HG03066 (cell line): ENCODE measurements at regions not wholly inside any gene's neighbourhood (a gene's known extent, or its start where the extent isn't known, plus 50 kb on each side); places are given as distances from the start of the nearest gene placed in this dataset.

Source experiments
- ATAC-seq: cut with Tn5 transposase; IDR thresholded peaks from one replicate; pipeline ENCODE4 v1.9.1; 2021; ENCODE audit warnings: low read depth; ENCODE audit not compliant: unreplicated experiment

GRCh38 chr13:56216221-56216620 lies 924.5 kb upstream of the PRR20A start:
- ATAC-seq, result no peak

DNA sequence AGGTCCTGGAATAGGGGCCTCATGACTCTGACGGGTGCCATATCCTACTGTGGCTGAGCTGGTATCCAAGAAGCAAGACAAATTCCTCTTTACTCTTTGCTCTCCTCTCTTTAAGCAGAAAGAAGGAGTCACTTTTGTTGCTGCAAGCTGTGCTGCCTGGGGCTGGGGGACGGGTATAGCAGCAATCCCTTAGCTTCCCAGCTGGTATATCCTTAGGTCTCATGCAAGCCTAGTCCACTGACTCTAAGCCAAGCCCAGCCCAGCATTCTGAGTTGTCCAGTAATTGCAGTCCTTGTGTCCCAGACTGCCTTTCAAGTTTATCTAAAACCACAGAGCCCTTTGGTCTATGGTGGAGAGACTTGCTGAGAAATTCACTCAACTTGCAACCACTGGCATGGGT lies 893.0 kb upstream of the PRR20A start:
- no peak for ATAC-seq

- ATAC-seq, result no peak
These were observed 869.0 kb upstream of the PRR20A start for GRCh38 chr13:56271686-56272085.

GRCh38 chr13:56283262-56283828 lies 857.4 kb upstream of the PRR20A start:
- no peak for ATAC-seq

DNA sequence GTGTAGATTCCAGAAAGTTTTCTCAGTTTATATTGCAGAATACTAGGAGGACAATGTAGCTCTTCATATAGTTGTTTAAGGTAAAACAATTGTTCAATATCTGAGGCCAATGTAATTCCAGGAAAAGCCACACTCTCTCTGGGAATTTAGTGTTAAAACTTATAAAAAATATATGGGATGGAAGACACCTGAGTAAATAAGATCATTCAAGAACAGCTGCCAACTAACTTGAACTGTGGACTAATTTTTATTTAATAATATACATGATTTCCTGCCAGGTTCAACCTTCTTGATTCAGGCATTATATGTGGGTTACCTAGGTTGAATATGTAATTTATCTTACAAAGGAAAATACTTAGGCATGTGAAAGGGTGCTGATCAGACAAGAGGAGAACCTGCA lies 841.1 kb upstream of the PRR20A start:
- no peak for ATAC-seq

DNA sequence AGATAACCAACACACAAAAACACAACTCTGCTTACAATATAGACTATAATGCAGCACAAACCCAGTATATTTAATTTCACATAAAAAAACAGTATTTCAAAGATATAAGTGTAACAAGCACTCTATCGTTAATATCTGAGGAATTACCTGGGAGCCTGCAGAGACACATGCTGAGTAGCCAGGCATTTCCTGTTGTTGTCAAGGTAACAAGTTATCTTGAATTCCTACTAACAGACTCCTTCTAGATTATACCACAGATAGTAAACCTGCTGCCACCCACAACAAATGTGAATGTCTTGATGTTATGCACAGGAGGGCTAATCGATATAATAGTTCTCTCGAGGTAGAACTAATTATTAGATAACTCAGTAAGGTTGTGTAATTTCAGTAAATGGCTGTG lies 826.0 kb upstream of the PRR20A start:
- no peak for ATAC-seq

- ATAC-seq, result no peak
These were observed 822.9 kb upstream of the PRR20A start for GRCh38 chr13:56317841-56318240.

DNA sequence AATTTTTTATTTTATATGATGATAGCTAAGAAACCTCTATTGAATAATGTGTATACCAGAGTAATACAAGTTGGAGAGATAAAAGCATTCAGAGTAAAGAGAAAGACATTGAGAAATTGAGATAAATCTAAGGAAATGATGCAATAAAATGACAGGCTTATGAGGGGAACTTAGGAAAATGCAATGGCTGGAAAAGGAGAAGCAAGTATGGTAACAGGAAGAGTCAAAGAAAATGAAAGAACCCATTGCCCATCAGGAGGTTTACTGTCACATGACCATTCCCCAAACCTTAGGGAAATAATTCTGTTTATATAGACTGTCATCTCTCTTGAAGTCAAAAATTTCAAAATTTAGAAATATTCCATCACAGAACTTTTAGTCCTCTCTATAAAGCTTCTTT lies 808.0 kb upstream of the PRR20A start:
- ATAC-seq, result no peak

DNA sequence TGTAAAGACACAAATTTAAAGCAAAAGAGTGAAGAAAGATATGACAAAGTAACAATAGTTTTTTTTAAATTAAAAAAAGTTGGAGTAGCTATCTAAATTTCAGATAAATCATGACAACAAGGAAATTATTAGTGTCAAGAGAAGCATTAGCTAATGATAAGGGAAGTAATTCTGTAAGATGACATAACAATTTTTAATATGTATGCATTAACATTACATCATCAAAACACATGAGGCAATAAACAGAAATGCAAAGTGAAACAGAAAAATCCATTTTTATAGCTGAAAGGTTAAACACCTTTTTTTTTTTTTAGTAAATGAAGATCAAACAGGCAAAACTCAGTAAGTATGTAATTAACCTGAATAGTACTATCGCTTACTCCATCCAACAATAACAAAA lies 804.9 kb upstream of the PRR20A start:
- no peak for ATAC-seq

- ATAC-seq, result no peak
These were observed 802.3 kb upstream of the PRR20A start for GRCh38 chr13:56338421-56338820.

GRCh38 chr13:56347014-56347413 lies 793.7 kb upstream of the PRR20A start:
- ATAC-seq, result no peak

- ATAC-seq, result no peak
These were observed 790.9 kb upstream of the PRR20A start for GRCh38 chr13:56349866-56350265.

DNA sequence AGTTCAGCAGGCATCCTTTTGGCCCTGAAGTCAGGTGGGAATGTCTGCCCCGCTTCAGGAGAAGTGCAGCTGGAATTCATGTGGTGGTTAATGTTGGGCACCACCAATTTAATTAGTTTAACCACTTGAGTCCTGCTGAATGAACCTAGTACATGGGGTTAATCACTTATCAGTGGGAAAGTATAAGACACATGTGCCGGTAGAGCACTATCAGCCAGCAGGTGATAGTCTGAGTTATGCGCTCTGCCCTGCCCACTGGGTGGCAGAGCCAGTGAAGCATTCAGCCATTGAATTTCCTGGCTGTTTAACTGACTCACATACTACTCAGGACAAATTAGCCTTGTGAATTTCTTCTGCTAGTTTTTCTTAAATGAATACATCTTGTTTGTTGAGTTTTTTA lies 789.7 kb upstream of the PRR20A start:
- no peak for ATAC-seq

- ATAC-seq, result no peak
These were observed 788.4 kb upstream of the PRR20A start for GRCh38 chr13:56352361-56352760.

GRCh38 chr13:56352901-56353300 lies 787.8 kb upstream of the PRR20A start:
- no peak for ATAC-seq

DNA sequence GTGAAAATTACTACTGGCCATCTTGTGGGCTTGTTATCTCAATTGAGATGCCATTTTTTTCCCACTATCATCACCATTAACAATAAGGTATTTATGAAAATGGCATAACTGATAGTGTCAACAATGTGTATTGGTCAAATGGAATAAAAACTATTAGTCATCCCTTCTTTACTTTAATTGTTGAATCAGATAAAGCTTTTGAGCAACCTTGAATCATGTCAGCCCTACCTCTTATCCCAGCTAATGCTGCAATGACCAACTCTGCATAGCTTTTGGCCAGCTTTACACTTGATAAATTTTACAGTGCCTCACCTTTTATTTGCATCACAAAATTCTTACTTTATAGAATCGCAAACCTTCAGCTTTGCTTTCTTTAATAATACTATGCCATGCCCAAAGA lies 784.0 kb upstream of the PRR20A start:
- no peak for ATAC-seq

- no peak for ATAC-seq
These were observed 762.2 kb upstream of the PRR20A start for GRCh38 chr13:56378566-56378965.

GRCh38 chr13:56393549-56393948 lies 747.2 kb upstream of the PRR20A start:
- ATAC-seq, result no peak

DNA sequence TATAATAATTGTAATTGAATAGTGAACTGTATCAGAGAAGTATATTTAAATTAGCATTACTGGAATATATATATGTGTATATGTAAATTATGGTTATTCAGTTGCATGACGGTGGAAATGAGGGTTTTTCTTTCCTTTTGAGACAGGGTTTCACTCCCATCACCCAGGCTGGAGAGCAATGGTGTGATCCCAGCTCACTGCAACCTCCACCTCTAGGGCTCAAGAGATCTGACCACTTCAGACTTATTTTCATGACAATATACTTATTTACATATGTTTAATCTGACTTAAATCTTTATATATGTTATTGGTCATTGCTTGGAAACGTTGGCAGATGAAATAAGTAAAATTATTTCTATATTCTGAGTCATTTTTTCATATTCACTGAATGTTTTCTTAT lies 744.4 kb upstream of the PRR20A start:
- no peak for ATAC-seq

DNA sequence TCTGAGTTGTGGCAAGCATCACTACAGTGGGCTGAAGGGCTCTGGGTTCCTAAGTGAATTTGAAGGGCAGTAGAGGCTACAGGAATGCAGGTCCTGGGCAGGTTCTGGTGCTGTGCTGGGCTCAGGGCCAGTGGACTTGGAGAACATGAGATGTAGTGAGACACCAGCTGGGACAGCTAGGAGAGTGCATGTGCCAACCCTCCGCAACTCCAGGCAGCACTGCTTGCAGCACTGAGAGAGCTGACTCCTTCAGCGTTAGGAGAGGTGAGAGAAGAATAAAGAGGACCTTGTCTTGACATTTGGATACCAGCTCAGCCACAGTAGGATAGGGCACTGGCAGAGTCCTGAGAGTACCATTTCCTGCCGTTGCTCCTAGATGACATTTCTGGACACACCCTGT lies 739.9 kb upstream of the PRR20A start:
- ATAC-seq, result no peak

- no peak for ATAC-seq
These were observed 727.9 kb upstream of the PRR20A start for GRCh38 chr13:56412856-56413255.

- ATAC-seq, result no peak
These were observed 716.5 kb upstream of the PRR20A start for GRCh38 chr13:56424246-56424645.

GRCh38 chr13:56457535-56458190 lies 683.1 kb upstream of the PRR20A start:
- no peak for ATAC-seq
